A673 (cell line): ENCODE measurements at regions not wholly inside any gene's neighbourhood (a gene's known extent, or its start where the extent isn't known, plus 50 kb on each side); places are given as distances from the start of the nearest gene placed in this dataset.

ENCODE experiments used
- BruUV-seq: library from RNA; stranded (reverse); fragments of 400-500 nt; replicated peaks from 2 replicates; lab custom pipeline; 2021; lab: Mats Ljungman, UMichigan
- CTCF ChIA-PET: fragments of 300-600 bp; sonication (Branson Sonifier 250); formaldehyde crosslinking; loops from one replicate; lab custom pipeline; 2022; ENCODE audit warnings: antibody characterized with exemption; lab: Charles Lee
- POLR2A ChIA-PET: fragments of 300-600 bp; sonication (Branson Sonifier 250); formaldehyde crosslinking; loops from one replicate; lab custom pipeline; 2022; ENCODE audit warnings: antibody characterized with exemption; ENCODE audit not compliant: low non-redundant PET; lab: Charles Lee
- DNase-seq: peaks from one replicate; pipeline ENCODE4 v3.0.0-alpha.2; 2015; ENCODE audit warnings: low spot score
- H3K27ac ChIP-seq: fragments of 200-600 bp; sonication (generic); 2 replicates; pipeline ENCODE4 v1.5.1; 2016; ENCODE audit warnings: mixed run types, low read depth, mild to moderate bottlenecking, mixed read lengths, antibody characterized with exemption, low read length; ENCODE audit not compliant: poor library complexity, severe bottlenecking
- H3K27me3 ChIP-seq: fragments of 200-600 bp; sonication (generic); replicated peaks from 2 replicates; pipeline ENCODE4 v1.6.1; 2017; ENCODE audit warnings: mixed run types, low read depth, mild to moderate bottlenecking, mixed read lengths, antibody characterized with exemption, low read length; ENCODE audit not compliant: insufficient read depth, poor library complexity
- H3K36me3 ChIP-seq: fragments of 200-600 bp; sonication (generic); 2 replicates; pipeline ENCODE4 v1.6.1; 2016; ENCODE audit warnings: mixed run types, mild to moderate bottlenecking, mixed read lengths, antibody characterized with exemption, low read length; ENCODE audit not compliant: insufficient read depth, poor library complexity, severe bottlenecking
- H3K4me1 ChIP-seq: fragments of 200-600 bp; sonication (generic); 2 replicates; pipeline ENCODE4 v1.6.1; 2017; ENCODE audit warnings: mixed run types, mild to moderate bottlenecking, mixed read lengths, antibody characterized with exemption, low read length; ENCODE audit not compliant: insufficient read depth, poor library complexity, severe bottlenecking
- H3K4me3 ChIP-seq: fragments of 200-600 bp; sonication (generic); 2 replicates; pipeline ENCODE4 v1.5.1; 2016; ENCODE audit warnings: low read depth, mixed run types, mild to moderate bottlenecking, mixed read lengths, low read length; ENCODE audit not compliant: poor library complexity, severe bottlenecking
- H3K9me3 ChIP-seq: fragments of 200-600 bp; sonication (generic); 2 replicates; pipeline ENCODE4 v1.6.1; 2016; ENCODE audit warnings: mixed run types, low read depth, mild to moderate bottlenecking, mixed read lengths, antibody characterized with exemption, low read length; ENCODE audit not compliant: poor library complexity, severe bottlenecking
- EZH2 ChIP-seq: fragments of 200-600 bp; sonication (generic); IDR thresholded peaks from 2 replicates; pipeline ENCODE4 v1.6.1; 2017; ENCODE audit warnings: borderline replicate concordance, low read depth, mild to moderate bottlenecking, mixed read lengths, antibody characterized with exemption, low read length; ENCODE audit not compliant: poor library complexity, severe bottlenecking
- intact Hi-C: fragments of 100-400 bp; cut with micrococcal nuclease; formaldehyde crosslinking; loops from one replicate; pipeline ENCODE4 v1.10.0; 2022; ENCODE audit not compliant: unreplicated experiment
- TF ChIP-seq, protein P1 (sequence below): fragments of 300-800, 200-600 bp; sonication (generic); conservative IDR thresholded peaks from 2 replicates; pipeline ENCODE4 v1.5.1; 2017; ENCODE audit warnings: low read depth, mild to moderate bottlenecking, antibody characterized with exemption, low read length, moderate library complexity, mixed read lengths

DNA sequence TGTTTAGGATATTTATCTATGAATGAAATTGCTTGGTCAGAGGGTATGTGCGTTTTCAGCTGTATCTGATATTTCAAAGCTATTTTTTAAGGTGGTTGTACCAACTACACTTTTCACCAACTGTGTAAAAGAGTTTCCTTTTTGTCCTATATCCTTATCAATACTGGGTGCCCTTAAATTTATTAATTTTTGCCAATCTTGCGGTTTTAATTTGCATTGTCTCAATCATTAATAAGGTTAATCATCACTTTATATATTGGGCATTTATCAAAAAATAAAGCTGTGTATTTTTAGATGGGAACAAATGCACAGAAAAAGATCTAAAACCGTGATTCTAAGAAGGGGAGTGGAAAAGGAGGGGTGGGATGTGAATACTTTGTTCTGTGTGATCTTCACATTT is 66.7 kb upstream of the SALL4 start:
- H3K4me3 ChIP-seq, result no peak overlapping the region
- TF ChIP-seq, protein P1, sequence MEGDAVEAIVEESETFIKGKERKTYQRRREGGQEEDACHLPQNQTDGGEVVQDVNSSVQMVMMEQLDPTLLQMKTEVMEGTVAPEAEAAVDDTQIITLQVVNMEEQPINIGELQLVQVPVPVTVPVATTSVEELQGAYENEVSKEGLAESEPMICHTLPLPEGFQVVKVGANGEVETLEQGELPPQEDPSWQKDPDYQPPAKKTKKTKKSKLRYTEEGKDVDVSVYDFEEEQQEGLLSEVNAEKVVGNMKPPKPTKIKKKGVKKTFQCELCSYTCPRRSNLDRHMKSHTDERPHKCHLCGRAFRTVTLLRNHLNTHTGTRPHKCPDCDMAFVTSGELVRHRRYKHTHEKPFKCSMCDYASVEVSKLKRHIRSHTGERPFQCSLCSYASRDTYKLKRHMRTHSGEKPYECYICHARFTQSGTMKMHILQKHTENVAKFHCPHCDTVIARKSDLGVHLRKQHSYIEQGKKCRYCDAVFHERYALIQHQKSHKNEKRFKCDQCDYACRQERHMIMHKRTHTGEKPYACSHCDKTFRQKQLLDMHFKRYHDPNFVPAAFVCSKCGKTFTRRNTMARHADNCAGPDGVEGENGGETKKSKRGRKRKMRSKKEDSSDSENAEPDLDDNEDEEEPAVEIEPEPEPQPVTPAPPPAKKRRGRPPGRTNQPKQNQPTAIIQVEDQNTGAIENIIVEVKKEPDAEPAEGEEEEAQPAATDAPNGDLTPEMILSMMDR, result no peak
- TF ChIP-seq EZH2, result no peak
- intact Hi-C loops, result no loop called here
- no peaks in the 10 kb centered on the region for H3K9me3 ChIP-seq
- DNase-seq, result no peak
- no TSS peak for BruUV-seq
- H3K27me3 ChIP-seq, result no peaks in the 10 kb centered on the region
- no peaks in the 10 kb centered on the region for H3K4me1 ChIP-seq
- no peak overlapping the region for H3K27ac ChIP-seq
- H3K36me3 ChIP-seq, result no peaks in the 10 kb centered on the region
- ChIA-PET POLR2A (no interaction called here), CTCF (no interaction called here)

DNA sequence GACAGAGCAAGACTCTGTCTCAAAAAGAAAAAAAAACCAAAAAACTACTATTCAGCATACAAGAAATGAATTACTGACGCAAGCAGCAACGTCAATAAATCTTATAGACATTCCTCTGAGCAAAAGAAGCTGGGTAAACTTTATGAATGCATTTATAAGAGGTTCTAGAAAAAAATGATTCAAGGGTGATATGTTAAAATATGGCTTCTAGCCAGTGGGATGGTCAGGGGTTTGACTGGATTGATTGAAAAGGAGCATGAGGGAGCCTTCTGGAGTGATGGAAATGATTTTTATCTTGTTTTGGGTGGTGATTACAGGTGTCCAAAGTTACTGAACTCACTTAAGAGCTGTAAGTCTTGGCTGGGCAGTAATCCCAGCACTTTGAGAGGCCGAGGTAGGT is 64.9 kb upstream of the SALL4 start:
- TF ChIP-seq EZH2, result no peak
- TF ChIP-seq, protein P1, result no peak
- Histone ChIP-seq H3K9me3 (no peaks in the 10 kb centered on the region), H3K27me3 (no peaks in the 10 kb centered on the region), H3K27ac (no peak overlapping the region), H3K36me3 (no peaks in the 10 kb centered on the region), H3K4me3 (no peak overlapping the region), H3K4me1 (no peaks in the 10 kb centered on the region)
- no peak for DNase-seq
- BruUV-seq, result no TSS peak
- intact Hi-C loops, result no loop called here
- POLR2A ChIA-PET, result interaction anchor here (0.5 kb wide), 1 partner anchor 8 kb away, joined by 5 read pairs; no protein-coding TSS in a partner anchor
- CTCF ChIA-PET, result no interaction called here

DNA sequence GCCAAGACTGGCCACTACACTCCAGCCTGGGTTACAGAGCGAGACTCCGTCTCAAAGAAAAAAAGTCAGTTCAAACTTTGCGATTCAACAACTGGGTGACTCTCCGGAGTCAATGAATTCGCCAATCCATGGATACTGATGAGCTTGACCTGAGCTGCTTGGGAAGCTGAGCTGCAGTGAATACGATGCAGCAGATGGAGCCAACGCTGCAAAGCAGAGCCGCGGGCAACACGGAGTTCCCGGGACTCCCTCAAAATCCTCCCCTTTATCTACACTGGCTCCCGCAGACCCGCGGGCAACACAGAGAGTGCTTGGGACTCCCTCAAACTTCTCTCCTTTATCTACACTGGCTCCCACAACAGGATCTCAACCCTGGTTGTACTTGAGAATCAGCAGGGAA is 62.6 kb upstream of the SALL4 start:
- Histone ChIP-seq H3K4me1 (peaks cover 7% of the 10 kb centered on the region), H3K27ac (no peak overlapping the region), H3K9me3 (no peaks in the 10 kb centered on the region), H3K27me3 (no peaks in the 10 kb centered on the region), H3K36me3 (no peaks in the 10 kb centered on the region), H3K4me3 (no peak overlapping the region)
- POLR2A ChIA-PET, result interaction anchor here (0.6 kb wide), 1 partner anchor 13 kb away, joined by 3 read pairs; no protein-coding TSS in a partner anchor
- BruUV-seq, result no TSS peak
- CTCF ChIA-PET, result no interaction called here
- no peak for DNase-seq
- TF ChIP-seq, protein P1, result no peak
- TF ChIP-seq EZH2, result no peak
- intact Hi-C loops, result no loop called here
